K562 (cell line): ENCODE measurements at regions not wholly inside any gene's neighbourhood (a gene's known extent, or its start where the extent isn't known, plus 50 kb on each side); places are given as distances from the start of the nearest gene placed in this dataset.

ENCODE experiments used
- ATAC-seq: fragments of 200-7000 bp; cut with Tn5 transposase; 3 replicates; pipeline ENCODE4 v1.9.1; 2020; ENCODE audit warnings: moderate library complexity
- BruUV-seq: library from RNA; stranded (reverse); fragments of 400-500 nt; replicated peaks from 2 replicates; lab custom pipeline; 2021; lab: Mats Ljungman, UMichigan
- CTCF ChIA-PET: fragments of 300-600 bp; formaldehyde crosslinking; extraction: SDS; loops from one replicate; lab custom pipeline; 2021; ENCODE audit warnings: low intra/inter-chr PET ratio; lab: Yijun Ruan, JAX
- POLR2A ChIA-PET: fragments of 300-600, 350-650 bp; sonication (Branson Sonifier 250); formaldehyde crosslinking; extraction: SDS; loops from one replicate; lab custom pipeline; 2021; ENCODE audit warnings: antibody characterized with exemption, inconsistent platforms; lab: Yijun Ruan, JAX
- DNase-seq, 4 experiments: peaks; one replicate each; pipeline versions ENCODE4 v3.0.0 to v3.0.0-alpha.2; 2011 to 2018; ENCODE audit warnings: low spot score in 3 of 4, mixed read lengths in 3 of 4; ENCODE audit errors: extremely low read depth in 1 of 4
- FAIRE-seq: peaks from 2 replicates; lab custom pipeline; 2011; peaks lifted over from hg19 to GRCh38; lab: Jason Lieb, UNC
- H2AFZ ChIP-seq: 2 replicates; pipeline ENCODE4 v1.6.0; 2011; ENCODE audit warnings: low read depth, low read length, control low read depth, inconsistent platforms
- H3K27ac ChIP-seq: fragments of 200-600 bp; 3 replicates; pipeline ENCODE4 v1.8.0; 2011; ENCODE audit warnings: low read depth, mild to moderate bottlenecking, control low read depth, inconsistent platforms, low read length, moderate library complexity, mixed read lengths; ENCODE audit errors: extremely low read depth
- H3K27me3 ChIP-seq, 2 experiments: fragments of 300-600 bp in 1 of 2; 2 replicates in 1 of 2; 3 replicates in 1 of 2; pipeline versions ENCODE4 v1.6.0 to v1.8.0; 2011; ENCODE audit warnings: inconsistent platforms in 2 of 2, low read length in 2 of 2, mild to moderate bottlenecking in 1 of 2, mixed read lengths in 1 of 2, moderate library complexity in 1 of 2; ENCODE audit not compliant: control insufficient read depth in 2 of 2, insufficient read depth in 2 of 2
- H3K36me3 ChIP-seq: fragments of 300-600 bp; 3 replicates; pipeline ENCODE4 v1.8.0; 2011; ENCODE audit warnings: mild to moderate bottlenecking, low read length, inconsistent platforms; ENCODE audit not compliant: control insufficient read depth, insufficient read depth
- H3K4me1 ChIP-seq, 2 experiments: fragments of 200-600 bp in 1 of 2; replicated peaks in 1 of 2; 2 replicates in 1 of 2; 3 replicates in 1 of 2; pipeline versions ENCODE4 v1.5.1 to v1.8.0; 2011; ENCODE audit warnings: inconsistent platforms in 2 of 2, low read length in 2 of 2, mild to moderate bottlenecking in 1 of 2, mixed read lengths in 1 of 2, moderate library complexity in 1 of 2; ENCODE audit not compliant: control insufficient read depth in 2 of 2, insufficient read depth in 2 of 2
- H3K4me2 ChIP-seq: 2 replicates; pipeline ENCODE4 v1.6.1; 2011; ENCODE audit warnings: low read length, control low read depth, inconsistent platforms, mixed read lengths; ENCODE audit not compliant: insufficient read depth
- H3K4me3 ChIP-seq: fragments of 200-600 bp; sonication (generic), shearing (Covaris generic); 2 replicates; pipeline ENCODE4 v1.5.1; 2016; ENCODE audit warnings: control low read depth, inconsistent platforms
- H3K79me2 ChIP-seq: fragments of 200-600 bp; 3 replicates; pipeline ENCODE4 v1.8.0; 2011; ENCODE audit warnings: low read length, inconsistent platforms; ENCODE audit not compliant: control insufficient read depth, insufficient read depth
- H3K9ac ChIP-seq, 2 experiments: 2 replicates each; pipeline versions ENCODE4 v1.6.0 to v1.6.1; 2011; ENCODE audit warnings: low read depth in 2 of 2, low read length in 2 of 2, control low read depth in 1 of 2, inconsistent platforms in 1 of 2, mild to moderate bottlenecking in 1 of 2, mixed read lengths in 1 of 2; ENCODE audit not compliant: insufficient read depth in 1 of 2
- H3K9me1 ChIP-seq: one replicate; pipeline ENCODE4 v1.6.0; 2011; ENCODE audit warnings: inconsistent platforms, mild to moderate bottlenecking, low read length, moderate library complexity; ENCODE audit not compliant: control insufficient read depth, insufficient read depth
- H3K9me3 ChIP-seq: replicated peaks from 2 replicates; pipeline ENCODE4 v1.5.1; 2011; ENCODE audit warnings: low read depth, low read length, inconsistent platforms; ENCODE audit not compliant: control insufficient read depth, insufficient read depth
- H4K20me1 ChIP-seq: replicated peaks from 2 replicates; pipeline ENCODE4 v1.6.1; 2011; ENCODE audit warnings: low read length, inconsistent platforms, mixed read lengths; ENCODE audit not compliant: control insufficient read depth, insufficient read depth
- CLOCK ChIP-seq: fragments of 250-450 bp; sonication (Bioruptor Pico); IDR thresholded peaks from 2 replicates; pipeline ENCODE4 v1.4.0; 2020; ENCODE audit warnings: mild to moderate bottlenecking, moderate library complexity, borderline replicate concordance
- EP300 ChIP-seq: IDR thresholded peaks from 2 replicates; pipeline ENCODE4 v1.6.1; 2012; ENCODE audit warnings: low read length, improper control_type of control experiment
- ETS2 ChIP-seq: IDR thresholded peaks from 2 replicates; pipeline ENCODE4 v1.6.1; 2016; ENCODE audit warnings: borderline replicate concordance, missing genetic modification characterization, mild to moderate bottlenecking, moderate library complexity, missing compliant biosample characterization; ENCODE audit not compliant: poor library complexity, severe bottlenecking
- HINFP ChIP-seq: fragments of 450-650 bp; conservative IDR thresholded peaks from 2 replicates; pipeline ENCODE4 v1.6.1; 2016; ENCODE audit warnings: missing genetic modification characterization, low read depth, mild to moderate bottlenecking, control low read depth, missing compliant biosample characterization
- IRF1 ChIP-seq: sonication (generic); formaldehyde crosslinking; IDR thresholded peaks from 2 replicates; pipeline ENCODE4 v1.8.0; 2022; ENCODE audit warnings: missing genetic modification reagents, mild to moderate bottlenecking, borderline replicate concordance
- KDM4B ChIP-seq, 2 experiments: fragments of 450-650 bp in 1 of 2; sonication (generic) in 1 of 2; IDR thresholded peaks; 2 replicates each; pipeline ENCODE4 v1.6.1; 2016 to 2017; ENCODE audit warnings: borderline replicate concordance in 2 of 2, antibody characterized with exemption in 1 of 2, low read depth in 1 of 2, mild to moderate bottlenecking in 1 of 2
- MYNN ChIP-seq, 2 experiments: sonication (generic); formaldehyde crosslinking in 1 of 2; IDR thresholded peaks; 2 replicates each; pipeline versions ENCODE4 v1.5.0 to v1.6.1; 2016 to 2020; ENCODE audit warnings: antibody characterized with exemption in 1 of 2, missing genetic modification reagents in 1 of 2
- NFIC ChIP-seq: fragments of 450-650 bp; IDR thresholded peaks from 2 replicates; pipeline ENCODE4 v1.6.1; 2017; ENCODE audit warnings: mild to moderate bottlenecking, inconsistent platforms
- NFRKB ChIP-seq: fragments of 450-650 bp; IDR thresholded peaks from 2 replicates; pipeline ENCODE4 v1.6.1; 2016; ENCODE audit warnings: low read depth
- PHF8 ChIP-seq: fragments of 200-600 bp; sonication (generic); IDR thresholded peaks from 2 replicates; pipeline ENCODE4 v1.6.1; 2012; ENCODE audit warnings: mixed run types, mild to moderate bottlenecking, inconsistent platforms, low read length, moderate library complexity, borderline replicate concordance
- POLR2H ChIP-seq: IDR thresholded peaks from 2 replicates; pipeline ENCODE4 v1.6.1; 2016; ENCODE audit warnings: missing genetic modification characterization, low read depth, mild to moderate bottlenecking, control low read depth, missing compliant biosample characterization, moderate library complexity
- RHOXF2B ChIP-seq: fragments of 250-450 bp; sonication (Bioruptor Pico); conservative IDR thresholded peaks from 2 replicates; pipeline ENCODE4 v1.5.1; 2021
- RNF2 ChIP-seq: sonication (generic); IDR thresholded peaks from 2 replicates; pipeline ENCODE4 v1.6.1; 2016
- SP2 ChIP-seq: IDR thresholded peaks from 2 replicates; pipeline ENCODE4 v1.6.1; 2011; ENCODE audit warnings: mild to moderate bottlenecking, low read depth, low read length, moderate library complexity; ENCODE audit not compliant: poor library complexity, severe bottlenecking; ENCODE audit errors: extremely low read depth
- ZBTB7A ChIP-seq: IDR thresholded peaks from 2 replicates; pipeline ENCODE4 v1.6.1; 2011; ENCODE audit warnings: low read depth, mild to moderate bottlenecking, low read length, moderate library complexity, borderline replicate concordance; ENCODE audit not compliant: control insufficient read depth
- ZC3H4 ChIP-seq: sonication (generic); formaldehyde crosslinking; IDR thresholded peaks from 2 replicates; pipeline ENCODE4 v1.9.0; 2021; ENCODE audit warnings: missing genetic modification reagents, borderline replicate concordance
- ZNF134 ChIP-seq: fragments of 250-450 bp; sonication (Bioruptor Pico); conservative IDR thresholded peaks from 2 replicates; pipeline ENCODE4 v1.4.0; 2020
- ZNF695 ChIP-seq: fragments of 450-650 bp; formaldehyde crosslinking; IDR thresholded peaks from 2 replicates; pipeline ENCODE4 v1.4.0; 2020; ENCODE audit warnings: mild to moderate bottlenecking, moderate library complexity
- ZNF699 ChIP-seq: fragments of 250-450 bp; sonication (Bioruptor Pico); IDR thresholded peaks from 2 replicates; pipeline ENCODE4 v1.8.0; 2021; ENCODE audit warnings: mild to moderate bottlenecking, moderate library complexity; ENCODE audit not compliant: insufficient replicate concordance
- WGBS: fragments of 100-300 bp; shearing (Covaris generic); methylation state at CpG from one replicate; pipeline ENCODE4 v1.1.6; 2016; ENCODE audit warnings: low coverage, mixed read lengths; ENCODE audit not compliant: insufficient coverage; ENCODE audit errors: missing lambda C conversion rate; 5-methylcytosine and 5-hydroxymethylcytosine counted together
- in situ Hi-C: fragments of 300-500 bp; cut with MboI; formaldehyde crosslinking; loops from 4 replicates; pipeline ENCODE4 v1.15.0; 2018; ENCODE audit warnings: inconsistent platforms, mixed read lengths
- intact Hi-C: fragments of 100-400 bp; cut with micrococcal nuclease; formaldehyde crosslinking; loops from 2 replicates; pipeline ENCODE4 v1.14.2; 2022

- no peaks in the 10 kb centered on the region for H3K4me1 ChIP-seq
- H3K27ac ChIP-seq = no peak overlapping the region
- CTCF ChIA-PET = no interaction called here
- H4K20me1 ChIP-seq = no peaks in the 10 kb centered on the region
- no peak for TF ChIP-seq NFIC
- TF ChIP-seq ZNF699 (CRISPR knock-in tag) = no peak
- TF ChIP-seq ZNF695 (CRISPR knock-in tag) = no peak
- no peak for TF ChIP-seq KDM4B (IDR thresholded peaks at IDR 0.05; ENCODE audit: borderline replicate concordance in 2 of 2, low read depth in 1 of 2)
- no peak for TF ChIP-seq EP300
- no peak for TF ChIP-seq NFRKB
- no peak for TF ChIP-seq ZC3H4
- TF ChIP-seq RNF2 = no peak
- no peak for TF ChIP-seq SP2
- no peak for TF ChIP-seq POLR2H (tag)
- no peak for TF ChIP-seq CLOCK (CRISPR knock-in tag)
- no peak for TF ChIP-seq ZNF134 (CRISPR knock-in tag)
- TF ChIP-seq MYNN (IDR thresholded peaks at IDR 0.05) = no peak
- no peak for TF ChIP-seq MYNN (CRISPR knock-in tag; IDR thresholded peaks at IDR 0.05)
- TF ChIP-seq HINFP = no peak
- TF ChIP-seq ZBTB7A = no peak
- no peak for TF ChIP-seq ETS2 (tag)
- TF ChIP-seq PHF8 = no peak
- TF ChIP-seq RHOXF2B (CRISPR knock-in tag) = no peak
- no peak for TF ChIP-seq IRF1 (CRISPR knock-in tag)
- no peak overlapping the region for H3K4me2 ChIP-seq
- POLR2A ChIA-PET = no interaction called here
- WGBS = 0% methylated on average over 2 of the region's 2 CpGs
- H3K9me1 ChIP-seq = no peaks in the 10 kb centered on the region
- intact Hi-C loops (no loop called here), in situ Hi-C loops (no loop called here)
- FAIRE-seq = no peak
- no peaks in the 10 kb centered on the region for H3K9me3 ChIP-seq
- BruUV-seq = no TSS peak
- no peak overlapping the region for H3K9ac ChIP-seq
- ATAC-seq = no peak
- no peak overlapping the region for H3K4me3 ChIP-seq
- H3K27me3 ChIP-seq = no peaks in the 10 kb centered on the region
- DNase-seq = no peak
- no peak overlapping the region for H2AFZ ChIP-seq
- no peaks in the 10 kb centered on the region for H3K79me2 ChIP-seq
- H3K36me3 ChIP-seq = no peaks in the 10 kb centered on the region
Measured at GRCh38 chr4:156290811-156291210, 337.1 kb upstream of the CTSO start.
